Tibial nerve (tissue), 4 donors: ENCODE measurements at regions not wholly inside any gene's neighbourhood (a gene's known extent, or its start where the extent isn't known, plus 50 kb on each side); places are given as distances from the start of the nearest gene placed in this dataset.

Experiments used
- CTCF ChIP-seq, 5 experiments: fragments of 200-600 bp in 3 of 5; fragments of 450-650 bp in 2 of 5; sonication (generic) in 3 of 5; IDR thresholded peaks; one replicate each; pipeline ENCODE4 v1.5.1; 2016 to 2019; ENCODE audit warnings: antibody characterized with exemption in 5 of 5, mild to moderate bottlenecking in 3 of 5, moderate library complexity in 2 of 5
- EP300 ChIP-seq, 2 donors: sonication (generic); formaldehyde crosslinking; IDR thresholded peaks; one replicate each; pipeline ENCODE4 v1.6.1; 2017; ENCODE audit warnings: antibody characterized with exemption in 2 of 2, mild to moderate bottlenecking in 1 of 2
- POLR2A ChIP-seq, 2 donors: fragments of 450-650 bp; IDR thresholded peaks; one replicate each; pipeline ENCODE4 v1.6.1; 2017; ENCODE audit warnings: antibody characterized with exemption in 2 of 2, mild to moderate bottlenecking in 2 of 2, moderate library complexity in 2 of 2

GRCh38 chr9:99286536-99286935, 64.5 kb downstream of the SEC61B start:
- TF ChIP-seq POLR2A (IDR thresholded peaks at IDR 0.05) (no peak), CTCF (IDR thresholded peaks at IDR 0.05) (no peak), EP300 (IDR thresholded peaks at IDR 0.05) (no peak)
